ENCODE measurements at regions not wholly inside any gene's neighbourhood (a gene's known extent, or its start where the extent isn't known, plus 50 kb on each side); places are given as distances from the start of the nearest gene placed in this dataset.

GRCh38 chr7:127446842-127447241, 54.3 kb upstream of the ZNF800 start:
- TF ChIP-seq CTCF (CRISPR knock-in tag; IDR thresholded peaks at IDR 0.05) (no peak), HNRNPK (IDR thresholded peaks at IDR 0.05; ENCODE audit: low read depth, low read length, poor library complexity, severe bottlenecking) (no peak), ZNF460 (CRISPR knock-in tag; IDR thresholded peaks at IDR 0.05; ENCODE audit: borderline replicate concordance) (no peak), KIAA2018 (CRISPR knock-in tag; IDR thresholded peaks at IDR 0.05; ENCODE audit: borderline replicate concordance) (no peak), HMGA1 (CRISPR knock-in tag; conservative IDR thresholded peaks at IDR 0.05) (no peak), JUNB (CRISPR knock-in tag; IDR thresholded peaks at IDR 0.05; ENCODE audit: borderline replicate concordance) (no peak)
